ENCODE measurements at regions not wholly inside any gene's neighbourhood (a gene's known extent, or its start where the extent isn't known, plus 50 kb on each side); places are given as distances from the start of the nearest gene placed in this dataset.

DNA sequence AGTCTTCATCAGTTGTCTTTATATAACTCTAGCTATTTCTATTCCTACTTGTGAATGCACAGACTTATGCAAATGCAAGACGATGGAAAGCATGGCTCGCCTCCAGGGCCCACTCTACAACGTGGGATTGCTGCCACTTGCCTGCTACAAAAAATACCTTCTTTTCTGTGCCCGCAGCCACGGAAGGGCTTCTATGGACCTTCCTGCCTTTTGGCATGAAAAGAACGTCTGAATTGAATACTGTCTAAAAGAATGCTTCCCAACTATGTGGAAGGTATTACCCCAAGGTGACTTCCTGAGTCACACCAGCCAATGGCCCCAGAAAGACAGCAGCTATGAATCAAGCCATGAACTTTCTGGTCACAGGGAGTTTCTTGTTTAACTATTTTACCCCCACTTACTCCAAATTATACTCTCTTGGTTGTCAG is 261.2 kb downstream of the HIVEP2 start:
- no peak for DNase-seq

DNA sequence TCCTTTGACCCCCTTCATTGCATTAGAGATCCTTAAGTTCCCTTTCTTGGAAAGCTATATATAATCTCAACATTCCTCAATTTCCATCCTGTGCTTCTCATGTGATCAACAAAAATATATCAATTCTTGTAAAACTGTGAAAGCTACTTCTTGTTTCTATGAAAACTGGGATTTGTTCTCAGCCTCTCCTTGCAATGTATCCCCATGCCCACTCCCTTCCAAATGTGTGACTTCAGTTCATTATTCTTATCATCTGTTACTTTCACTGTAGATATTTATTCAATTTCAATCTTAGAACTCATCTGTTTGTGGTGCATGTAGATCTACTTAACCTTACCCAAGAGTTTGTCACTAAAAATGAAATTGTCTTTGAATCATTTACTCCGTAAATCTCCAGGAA is 260.6 kb downstream of the HIVEP2 start:
- DNase-seq = no peak

- DNase-seq = no peak
These were observed 259.0 kb downstream of the HIVEP2 start for GRCh38 chr6:142685852-142686506.

DNA sequence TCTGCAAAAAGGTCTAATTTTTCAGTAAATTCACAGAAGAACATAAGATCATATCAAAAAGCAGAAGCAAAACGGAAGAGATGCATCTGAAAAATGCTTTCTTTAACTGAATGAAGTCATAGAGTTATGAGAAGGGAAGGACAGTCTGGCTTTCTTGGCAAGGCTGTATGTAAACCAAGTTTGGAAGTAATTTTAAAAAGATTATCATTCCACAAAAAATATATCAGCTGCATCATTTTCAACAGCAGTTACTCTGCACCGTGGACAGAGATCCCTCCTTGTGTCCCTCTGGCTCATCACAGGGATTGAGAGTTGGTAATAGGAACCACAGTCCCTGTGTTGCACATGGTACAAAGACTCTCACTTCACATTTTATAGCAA is 258.5 kb downstream of the HIVEP2 start:
- no peak for DNase-seq

DNA sequence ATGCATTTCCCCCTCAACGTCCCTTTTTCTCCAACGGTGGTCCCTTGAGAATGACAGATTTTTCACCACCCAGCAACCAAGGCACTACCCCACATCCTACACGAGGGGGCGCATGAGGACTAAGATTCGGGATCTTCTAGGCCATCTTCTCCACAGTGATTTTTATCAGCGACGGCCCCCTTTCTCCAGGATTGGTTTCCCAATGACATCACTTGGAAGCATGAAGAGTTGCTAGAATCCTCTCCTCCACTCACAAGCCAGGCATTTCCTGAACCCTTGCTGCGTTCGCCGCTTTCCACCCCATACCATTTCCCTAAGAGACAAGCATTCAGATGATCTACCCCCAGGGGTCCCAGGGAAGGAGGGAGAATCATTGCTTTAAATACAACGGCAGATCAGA is 252.0 kb downstream of the HIVEP2 start:
- peak; percentile 8 to 9 for DNase-seq

DNA sequence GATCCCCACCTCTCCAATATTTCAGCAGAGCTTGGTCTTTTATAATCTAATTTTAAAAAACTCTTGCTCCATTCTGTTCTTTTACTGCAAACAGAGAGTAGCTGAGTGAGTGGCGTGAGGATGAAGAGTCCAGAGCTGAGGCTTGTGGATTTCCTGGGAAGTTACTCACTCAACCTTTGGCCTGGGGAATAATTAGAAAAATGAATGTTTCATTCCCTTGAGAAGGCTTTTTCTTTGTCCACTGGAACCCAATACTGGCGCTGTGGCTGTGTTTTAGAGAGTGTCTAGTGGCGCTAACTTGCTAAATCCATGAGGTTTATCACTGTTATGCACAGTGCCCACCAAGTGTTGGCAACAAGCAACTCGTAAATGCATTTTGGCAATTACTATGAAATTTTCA is 251.5 kb downstream of the HIVEP2 start:
- no peak for DNase-seq

DNA sequence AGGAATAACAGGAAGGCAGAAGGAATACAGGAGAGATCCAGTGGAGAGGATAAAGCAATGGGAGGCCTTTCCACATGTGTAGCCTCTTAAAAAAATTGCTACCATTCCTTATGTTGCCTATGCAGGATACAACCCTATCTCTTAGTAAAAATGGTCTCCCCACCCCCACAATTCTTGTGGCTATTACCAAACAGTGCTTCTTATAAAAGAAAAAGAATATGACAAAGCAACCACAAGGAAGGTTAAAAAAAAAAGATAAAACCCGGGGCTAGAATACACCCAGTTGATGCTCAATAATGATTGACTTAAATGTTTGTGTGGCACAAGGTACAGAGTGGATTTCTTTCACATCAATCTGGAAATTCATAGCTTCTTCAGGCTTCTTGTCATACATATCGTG is 250.9 kb downstream of the HIVEP2 start:
- no peak for DNase-seq

DNA sequence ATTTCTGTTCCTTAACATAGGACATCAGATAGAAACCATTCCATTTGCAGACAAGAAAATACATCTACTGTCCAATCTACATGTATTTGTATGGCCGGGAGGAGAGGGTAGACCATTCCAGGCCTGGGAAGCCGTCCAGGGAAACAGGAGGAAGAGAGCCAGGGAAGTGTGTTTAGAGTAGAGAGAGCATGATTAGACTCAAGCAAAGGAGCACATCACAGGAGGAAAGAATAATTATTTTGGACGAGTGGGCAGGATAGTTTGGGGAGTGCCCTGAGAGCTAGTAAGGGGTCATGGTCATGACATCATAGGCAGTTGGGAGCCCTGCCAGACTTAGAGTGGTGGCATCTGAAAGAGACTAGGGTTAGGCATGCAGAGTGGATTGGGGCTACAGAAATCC is 250.0 kb downstream of the HIVEP2 start:
- DNase-seq = no peak

GRCh38 chr6:142696123-142697000 is 248.6 kb downstream of the HIVEP2 start:
- no peak for DNase-seq

DNA sequence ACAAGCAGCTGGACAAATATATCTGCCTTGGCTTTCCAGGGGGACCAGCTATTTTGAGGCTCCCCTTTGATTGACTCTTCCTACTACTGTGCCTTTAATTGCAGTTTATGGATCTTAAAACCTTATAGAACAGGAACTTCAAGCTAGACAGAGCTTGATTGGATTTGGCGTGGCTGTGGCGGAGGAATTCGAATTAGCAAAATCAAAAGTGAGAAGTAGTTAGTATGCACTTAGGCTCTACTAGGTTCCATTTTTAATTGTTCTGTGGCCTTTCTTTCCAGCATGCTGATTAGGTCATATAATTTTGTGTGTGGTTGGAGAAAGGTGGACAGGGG is 248.0 kb downstream of the HIVEP2 start:
- DNase-seq = no peak

DNA sequence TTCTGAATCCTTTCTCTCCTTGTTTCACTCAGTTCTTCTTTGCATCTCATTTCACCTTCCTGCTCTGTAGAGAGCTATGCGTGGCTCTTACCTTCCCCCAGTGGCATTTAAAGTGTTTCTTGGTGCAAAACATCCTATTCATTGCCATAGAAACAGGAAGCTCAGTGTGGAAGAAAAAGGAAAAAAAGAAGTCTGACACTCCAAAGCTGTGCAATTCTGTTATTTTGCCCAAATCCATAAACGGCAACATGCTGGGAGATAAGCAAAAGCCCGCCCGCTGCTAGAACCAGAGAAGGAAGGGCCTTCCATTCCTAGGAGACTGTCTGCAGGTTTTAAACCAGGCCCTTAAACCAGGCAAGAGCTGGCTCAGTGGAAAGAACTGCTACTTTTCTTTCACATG is 247.1 kb downstream of the HIVEP2 start:
- DNase-seq = no peak

GRCh38 chr6:142698751-142699150 is 246.2 kb downstream of the HIVEP2 start:
- no peak for DNase-seq

DNA sequence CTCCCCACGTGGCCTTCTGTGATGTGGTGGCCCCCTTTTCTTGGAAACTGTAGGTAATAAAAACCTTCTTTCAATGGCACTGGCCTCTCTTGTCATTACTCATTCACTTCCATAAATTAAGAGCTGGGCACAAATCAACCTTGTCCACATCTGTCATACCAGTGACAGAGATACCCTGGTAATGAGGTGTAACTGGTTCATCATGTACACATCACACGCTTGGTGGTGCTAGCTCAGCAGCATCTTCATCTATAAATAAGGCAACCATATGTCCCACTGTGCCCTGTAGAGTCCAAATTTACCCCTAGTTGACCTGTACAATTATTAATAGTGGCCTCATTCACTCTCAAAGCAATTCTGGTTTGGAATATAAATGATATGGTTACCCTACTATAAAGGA is 245.6 kb downstream of the HIVEP2 start:
- no peak for DNase-seq

- DNase-seq = no peak
These were observed 244.9 kb downstream of the HIVEP2 start for GRCh38 chr6:142700032-142700431.

DNA sequence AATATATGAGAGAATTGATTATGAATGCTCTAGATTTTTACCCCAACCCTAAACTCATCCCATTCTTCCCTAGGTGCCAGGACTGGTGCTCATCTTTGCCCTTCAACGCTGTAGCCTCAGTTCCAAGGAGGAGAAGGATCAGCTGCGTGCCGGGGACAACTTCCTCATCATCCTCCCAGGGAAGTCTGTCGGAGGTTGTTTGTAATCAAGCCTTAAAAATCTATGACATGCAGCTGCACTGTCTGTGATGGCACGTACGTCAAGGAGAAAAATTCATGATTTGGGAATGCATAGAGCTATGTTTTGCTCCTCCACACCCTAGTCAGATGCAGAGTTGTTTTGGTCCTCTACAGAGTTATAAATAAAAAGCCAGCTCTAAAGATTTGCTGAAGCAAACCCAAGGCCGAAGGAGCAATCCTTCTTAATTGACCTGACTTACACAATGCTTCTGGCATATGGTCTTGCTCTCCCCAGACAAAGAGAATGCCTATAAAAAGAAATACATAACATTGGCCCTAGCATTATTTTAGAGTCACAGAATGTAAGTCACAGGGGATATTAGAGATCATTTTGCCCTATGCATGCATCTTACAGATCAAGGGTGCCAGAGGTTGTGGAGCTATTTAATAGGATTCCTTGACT is 244.2 kb downstream of the HIVEP2 start:
- no peak for DNase-seq
